Aorta (tissue), 5 donors: ENCODE measurements at regions not wholly inside any gene's neighbourhood (a gene's known extent, or its start where the extent isn't known, plus 50 kb on each side); places are given as distances from the start of the nearest gene placed in this dataset.
A peak's percentile ranks its signal among the peaks of the same experiment; 100 is the strongest.

ENCODE experiments used
- ATAC-seq: fragments of 200-7000 bp; cut with Tn5 transposase; one replicate; pipeline ENCODE4 v1.9.1; 2022; ENCODE audit warnings: moderate library complexity; ENCODE audit not compliant: low FRiP score
- DNase-seq, 2 donors: peaks; one replicate each; pipeline ENCODE4 v3.0.0-alpha.2; 2020
- H3K27ac ChIP-seq, 2 donors: one replicate each; pipeline ENCODE4 v1.5.1; 2013; ENCODE audit warnings: low read length in 2 of 2, mild to moderate bottlenecking in 2 of 2, moderate library complexity in 2 of 2, control low read depth in 1 of 2, inconsistent platforms in 1 of 2, low read depth in 1 of 2
- H3K27me3 ChIP-seq, 2 donors: one replicate each; pipeline ENCODE4 v1.6.1; 2013; ENCODE audit warnings: control low read depth in 1 of 2, low read length in 1 of 2, mild to moderate bottlenecking in 1 of 2, moderate library complexity in 1 of 2; ENCODE audit not compliant: insufficient read depth in 2 of 2, control insufficient read depth in 1 of 2
- H3K36me3 ChIP-seq, 2 donors: one replicate each; pipeline ENCODE4 v1.6.1; 2013; ENCODE audit warnings: control low read depth in 1 of 2, low read length in 1 of 2, mild to moderate bottlenecking in 1 of 2; ENCODE audit not compliant: insufficient read depth in 2 of 2, control insufficient read depth in 1 of 2
- H3K4me1 ChIP-seq, 2 donors: one replicate each; pipeline ENCODE4 v1.6.1; 2013; ENCODE audit warnings: low read length in 2 of 2, control low read depth in 1 of 2, mild to moderate bottlenecking in 1 of 2, moderate library complexity in 1 of 2; ENCODE audit not compliant: insufficient read depth in 2 of 2, control insufficient read depth in 1 of 2
- H3K4me3 ChIP-seq, 2 donors: one replicate each; pipeline ENCODE4 v1.5.1; 2013; ENCODE audit warnings: low read length in 2 of 2, control low read depth in 1 of 2, mild to moderate bottlenecking in 1 of 2
- H3K9me3 ChIP-seq: one replicate; pipeline ENCODE4 v1.6.1; 2013; ENCODE audit warnings: mild to moderate bottlenecking, low read length; ENCODE audit not compliant: control insufficient read depth
- WGBS, 2 donors: extraction: QIAGEN DNeasy Blood & Tissue Kit; methylation state at CpG; one replicate each; pipeline ENCODE4 v1.1.7; 2013; 5-methylcytosine and 5-hydroxymethylcytosine counted together
- intact Hi-C, 2 donors: fragments of 100-400 bp; cut with DNase I; formaldehyde crosslinking; loops; one replicate each; pipeline versions ENCODE4 v1.14.2 to v1.15.0; 2022
- donor health status: healthy with polysubstance abuse.
- donor health status: Bipolar disorder and iron deficiency.
- donor health status: DM: no; HTN: no; CAD: no.
- donor health status: DM: no; HTN: no; CAD: no.
- donor health status: DM: yes; HTN: yes; CAD: no.

- H3K9me3 ChIP-seq: no peaks in the 10 kb centered on the region
- intact Hi-C loops: no loop called here
- ATAC-seq (no peak), DNase-seq (no peak)
- no peaks in the 10 kb centered on the region for H3K4me1 ChIP-seq
- H3K36me3 ChIP-seq: no peaks in the 10 kb centered on the region
- H3K27me3 ChIP-seq: no peaks in the 10 kb centered on the region
- H3K4me3 ChIP-seq: no peak overlapping the region
- H3K27ac ChIP-seq: no peak overlapping the region
Observed at GRCh38 chr12:18207266-18207665, 54.1 kb upstream of the PIK3C2G start.

- no peak overlapping the region for H3K27ac ChIP-seq
- H3K4me3 ChIP-seq: no peak overlapping the region
- H3K9me3 ChIP-seq: no peaks in the 10 kb centered on the region
- DNase-seq: no peak
- H3K36me3 ChIP-seq: no peaks in the 10 kb centered on the region
- intact Hi-C loops: no loop called here
- H3K27me3 ChIP-seq: no peaks in the 10 kb centered on the region
- 85 to 87% methylated on average over 13 of the region's 13 CpGs for WGBS, 2 donors
- ATAC-seq: no peak
- no peaks in the 10 kb centered on the region for H3K4me1 ChIP-seq
Observed at GRCh38 chr12:18206198-18206597, 55.1 kb upstream of the PIK3C2G start.

DNA sequence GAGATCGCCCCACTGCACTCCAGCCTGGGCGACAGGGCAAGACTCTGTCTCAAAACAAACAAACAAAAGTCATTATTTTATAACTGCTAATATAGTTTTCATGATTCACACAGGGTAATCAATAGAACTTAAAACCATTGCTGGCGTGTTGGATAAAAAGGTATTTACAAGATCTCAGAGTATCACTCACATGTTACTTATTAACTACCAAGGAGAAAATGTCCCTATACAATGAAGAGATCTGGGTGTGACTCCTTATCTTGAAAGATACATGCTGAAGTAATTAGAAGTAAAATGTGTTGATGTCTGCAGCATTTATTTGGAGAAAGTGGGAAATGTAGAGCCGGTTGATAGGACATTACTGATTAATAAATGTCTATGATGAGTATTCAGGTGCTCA lies 57.3 kb upstream of the PIK3C2G start:
- intact Hi-C loops: no loop called here
- no peak for DNase-seq
- WGBS, 2 donors: 86 to 89% methylated on average over 4 of the region's 4 CpGs

GRCh38 chr12:18192119-18192518 lies 69.2 kb upstream of the PIK3C2G start:
- Histone ChIP-seq H3K4me3 (no peak overlapping the region), H3K27ac (no peak overlapping the region), H3K9me3 (no peaks in the 10 kb centered on the region), H3K4me1 (no peaks in the 10 kb centered on the region), H3K27me3 (no peaks in the 10 kb centered on the region), H3K36me3 (no peaks in the 10 kb centered on the region)
- intact Hi-C loops: no loop called here
- DNase-seq (no peak), ATAC-seq (no peak)

More for the DNA sequence above, 57.3 kb upstream of the PIK3C2G start:
- H3K9me3 ChIP-seq: no peaks in the 10 kb centered on the region
- no peak overlapping the region for H3K27ac ChIP-seq
- no peaks in the 10 kb centered on the region for H3K27me3 ChIP-seq
- H3K36me3 ChIP-seq: no peaks in the 10 kb centered on the region
- H3K4me3 ChIP-seq: no peak overlapping the region
- H3K4me1 ChIP-seq: no peaks in the 10 kb centered on the region
- ATAC-seq: no peak

GRCh38 chr12:18183141-18183540 lies 78.2 kb upstream of the PIK3C2G start:
- Histone ChIP-seq H3K9me3 (no peaks in the 10 kb centered on the region), H3K36me3 (no peaks in the 10 kb centered on the region), H3K4me1 (no peaks in the 10 kb centered on the region), H3K27ac (no peak overlapping the region), H3K4me3 (no peak overlapping the region), H3K27me3 (no peaks in the 10 kb centered on the region)
- 70 to 74% methylated on average over 2 of the region's 2 CpGs for WGBS, 2 donors
- intact Hi-C loops: no loop called here
- DNase-seq (no peak), ATAC-seq (no peak)

DNA sequence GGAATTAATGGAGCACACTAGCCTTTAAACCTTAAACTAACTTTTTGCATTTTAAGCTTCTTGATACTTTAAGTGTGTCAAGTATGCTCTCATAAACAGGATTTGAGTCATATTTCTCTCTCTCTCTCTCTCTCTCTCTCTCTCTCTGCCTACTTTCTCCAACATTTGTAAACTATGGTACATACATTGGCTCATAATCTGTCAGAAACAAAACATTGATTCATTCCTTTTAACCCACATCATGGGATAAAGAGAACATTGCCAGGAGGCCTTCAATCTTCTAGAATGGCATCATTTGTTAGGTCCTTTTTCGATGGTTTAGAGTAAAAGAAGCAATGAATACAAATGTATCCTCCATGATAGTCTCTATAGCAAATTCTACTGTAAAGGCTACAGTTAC lies 81.6 kb upstream of the RERGL start:
- 39 to 61% methylated on average over 1 of the region's 1 CpG for WGBS, 2 donors
- peaks cover 3% of the 10 kb centered on the region for H3K9me3 ChIP-seq
- no peaks in the 10 kb centered on the region for H3K4me1 ChIP-seq
- intact Hi-C loops: no loop called here
- DNase-seq (no peak), ATAC-seq (no peak)
- H3K36me3 ChIP-seq: no peaks in the 10 kb centered on the region
- H3K27ac ChIP-seq: no peak overlapping the region
- no peaks in the 10 kb centered on the region for H3K27me3 ChIP-seq
- no peak overlapping the region for H3K4me3 ChIP-seq

GRCh38 chr12:18168016-18168415 lies 78.0 kb upstream of the RERGL start:
- 26 to 27% methylated on average over 3 of the region's 3 CpGs for WGBS, 2 donors

GRCh38 chr12:18165889-18166288 lies 75.9 kb upstream of the RERGL start:
- Histone ChIP-seq H3K4me1 (peaks cover 0 to 3% of the 10 kb centered on the region in 2 donors), H3K27me3 (no peaks in the 10 kb centered on the region), H3K36me3 (no peaks in the 10 kb centered on the region), H3K9me3 (no peaks in the 10 kb centered on the region), H3K27ac (no peak overlapping the region), H3K4me3 (no peak overlapping the region)
- DNase-seq (no peak), ATAC-seq (no peak)
- intact Hi-C loops: no loop called here
- 63 to 68% methylated on average over 2 of the region's 2 CpGs for WGBS, 2 donors

More at GRCh38 chr12:18168016-18168415, 78.0 kb upstream of the RERGL start:
- intact Hi-C loops: no loop called here
- Histone ChIP-seq H3K27me3 (no peaks in the 10 kb centered on the region), H3K4me1 (peaks cover 0 to 3% of the 10 kb centered on the region in 2 donors), H3K4me3 (no peak overlapping the region), H3K9me3 (peaks cover 3% of the 10 kb centered on the region), H3K27ac (no peak overlapping the region), H3K36me3 (no peaks in the 10 kb centered on the region)
- no peak for DNase-seq
- no peak for ATAC-seq

DNA sequence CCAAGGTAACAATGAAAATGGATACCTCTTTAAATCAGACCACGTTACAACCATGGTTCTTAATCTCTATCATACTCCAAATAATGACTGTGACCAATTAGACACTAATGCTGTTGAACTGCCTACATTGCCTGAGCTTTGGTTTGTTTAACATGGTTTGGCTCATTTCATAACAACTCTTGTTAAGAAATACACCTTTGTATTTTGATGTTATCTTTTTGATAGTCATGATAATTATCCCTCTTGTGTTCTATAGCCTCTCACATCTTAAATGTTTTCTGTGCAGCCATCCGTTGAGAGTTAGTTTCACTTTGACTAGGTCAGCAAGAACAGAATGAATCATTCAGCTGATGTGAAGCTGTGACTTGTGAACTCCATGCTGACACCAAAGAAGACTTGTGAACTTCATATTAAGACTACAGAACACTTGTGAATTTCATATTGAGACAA lies 75.5 kb upstream of the RERGL start:
- WGBS, 2 donors: 12 to 19% methylated on average over 2 of the region's 2 CpGs
- Histone ChIP-seq H3K27me3 (no peaks in the 10 kb centered on the region), H3K9me3 (no peaks in the 10 kb centered on the region), H3K27ac (no peak overlapping the region), H3K36me3 (no peaks in the 10 kb centered on the region), H3K4me3 (no peak overlapping the region), H3K4me1 (peaks cover 0 to 3% of the 10 kb centered on the region in 2 donors)
- ATAC-seq (peak; percentile 54), DNase-seq (no peak)
- intact Hi-C loops: no loop called here
